Esophagus squamous epithelium (tissue), 5 donors: ENCODE measurements at regions not wholly inside any gene's neighbourhood (a gene's known extent, or its start where the extent isn't known, plus 50 kb on each side); places are given as distances from the start of the nearest gene placed in this dataset.

Source experiments
- DNase-seq: peaks from one replicate; lab custom pipeline; 2025; lab: John Stamatoyannopoulos, UW
- H3K27ac ChIP-seq, 4 donors: fragments of 200-600 bp; sonication (generic); one replicate each; pipeline ENCODE4 v1.5.1; 2016 to 2019; ENCODE audit warnings: mild to moderate bottlenecking in 1 of 4
- H3K27me3 ChIP-seq, 4 donors: fragments of 200-600 bp; sonication (generic); 1 replicate in 3 of 4; 2 replicates in 1 of 4; pipeline versions ENCODE4 v1.5.1 to v1.6.0; 2017 to 2021; ENCODE audit warnings: antibody characterized with exemption in 1 of 4
- H3K36me3 ChIP-seq, 3 donors: fragments of 200-600 bp; sonication (generic); one replicate each; pipeline ENCODE4 v1.5.1; 2016 to 2019
- H3K4me1 ChIP-seq, 3 donors: fragments of 200-600 bp; sonication (generic); one replicate each; pipeline ENCODE4 v1.5.1; 2017 to 2019
- H3K4me3 ChIP-seq, 4 donors: fragments of 200-600 bp; sonication (generic); 1 replicate in 3 of 4; 2 replicates in 1 of 4; pipeline ENCODE4 v1.5.1; 2016 to 2019; ENCODE audit warnings: mild to moderate bottlenecking in 2 of 4, moderate library complexity in 1 of 4
- H3K9me3 ChIP-seq, 3 donors: fragments of 200-600 bp; sonication (generic); one replicate each; pipeline ENCODE4 v1.5.1; 2016 to 2019
- POLR2A ChIP-seq, 4 donors: fragments of 450-650 bp; IDR thresholded peaks; one replicate each; pipeline ENCODE4 v1.6.1; 2017; ENCODE audit warnings: antibody characterized with exemption in 4 of 4, mild to moderate bottlenecking in 4 of 4, moderate library complexity in 3 of 4
- WGBS, 2 donors: methylation state at CpG; one replicate each; pipeline ENCODE4 v1.1.5; 2018; 5-methylcytosine and 5-hydroxymethylcytosine counted together
- intact Hi-C: fragments of 100-400 bp; cut with DNase I; formaldehyde crosslinking; loops from one replicate; pipeline ENCODE4 v1.15.0; 2022
- TF ChIP-seq, protein P1 (sequence below), 6 experiments: fragments of 450-650 bp in 4 of 6; fragments of 200-600 bp in 2 of 6; sonication (generic) in 2 of 6; IDR thresholded peaks; one replicate each; pipeline ENCODE4 v1.5.1; 2016 to 2019; ENCODE audit warnings: antibody characterized with exemption in 6 of 6, mild to moderate bottlenecking in 4 of 6, moderate library complexity in 4 of 6
- donor health status: DM: yes; HTN: yes; CAD: no.

DNA sequence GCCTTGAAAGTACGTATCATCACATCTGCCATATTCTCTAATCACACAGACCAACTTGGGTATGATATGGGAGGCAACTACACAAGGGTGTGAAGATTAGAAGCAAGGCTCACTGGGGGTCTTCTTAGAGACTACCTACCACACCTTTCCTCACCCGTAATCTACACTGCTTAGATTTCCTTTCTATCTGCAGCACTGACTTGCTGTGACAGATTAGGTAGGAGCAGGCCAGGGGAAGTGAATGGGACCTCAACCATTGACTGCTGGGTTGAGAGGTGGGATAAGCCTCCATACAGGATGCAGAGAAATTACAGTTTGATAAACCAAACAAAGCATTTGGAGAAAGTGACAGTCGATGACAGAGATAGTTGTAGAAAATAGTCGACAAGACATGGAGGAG is 119.0 kb upstream of the SERPINE2 start:
- Histone ChIP-seq H3K4me3 (no peak overlapping the region), H3K9me3 (no peaks in the 10 kb centered on the region), H3K36me3 (no peaks in the 10 kb centered on the region), H3K27me3 (no peaks in the 10 kb centered on the region), H3K27ac (no peak overlapping the region), H3K4me1 (peaks cover 0 to 14% (median 5%) of the 10 kb centered on the region in 3 donors)
- no peak for DNase-seq
- no peak for TF ChIP-seq POLR2A (IDR thresholded peaks at IDR 0.05)
- TF ChIP-seq, protein P1, sequence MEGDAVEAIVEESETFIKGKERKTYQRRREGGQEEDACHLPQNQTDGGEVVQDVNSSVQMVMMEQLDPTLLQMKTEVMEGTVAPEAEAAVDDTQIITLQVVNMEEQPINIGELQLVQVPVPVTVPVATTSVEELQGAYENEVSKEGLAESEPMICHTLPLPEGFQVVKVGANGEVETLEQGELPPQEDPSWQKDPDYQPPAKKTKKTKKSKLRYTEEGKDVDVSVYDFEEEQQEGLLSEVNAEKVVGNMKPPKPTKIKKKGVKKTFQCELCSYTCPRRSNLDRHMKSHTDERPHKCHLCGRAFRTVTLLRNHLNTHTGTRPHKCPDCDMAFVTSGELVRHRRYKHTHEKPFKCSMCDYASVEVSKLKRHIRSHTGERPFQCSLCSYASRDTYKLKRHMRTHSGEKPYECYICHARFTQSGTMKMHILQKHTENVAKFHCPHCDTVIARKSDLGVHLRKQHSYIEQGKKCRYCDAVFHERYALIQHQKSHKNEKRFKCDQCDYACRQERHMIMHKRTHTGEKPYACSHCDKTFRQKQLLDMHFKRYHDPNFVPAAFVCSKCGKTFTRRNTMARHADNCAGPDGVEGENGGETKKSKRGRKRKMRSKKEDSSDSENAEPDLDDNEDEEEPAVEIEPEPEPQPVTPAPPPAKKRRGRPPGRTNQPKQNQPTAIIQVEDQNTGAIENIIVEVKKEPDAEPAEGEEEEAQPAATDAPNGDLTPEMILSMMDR (IDR thresholded peaks at IDR 0.05), result no peak
- intact Hi-C loops, result no loop called here
- WGBS, 2 donors, result 90 to 95% methylated on average over 4 of the region's 4 CpGs

DNA sequence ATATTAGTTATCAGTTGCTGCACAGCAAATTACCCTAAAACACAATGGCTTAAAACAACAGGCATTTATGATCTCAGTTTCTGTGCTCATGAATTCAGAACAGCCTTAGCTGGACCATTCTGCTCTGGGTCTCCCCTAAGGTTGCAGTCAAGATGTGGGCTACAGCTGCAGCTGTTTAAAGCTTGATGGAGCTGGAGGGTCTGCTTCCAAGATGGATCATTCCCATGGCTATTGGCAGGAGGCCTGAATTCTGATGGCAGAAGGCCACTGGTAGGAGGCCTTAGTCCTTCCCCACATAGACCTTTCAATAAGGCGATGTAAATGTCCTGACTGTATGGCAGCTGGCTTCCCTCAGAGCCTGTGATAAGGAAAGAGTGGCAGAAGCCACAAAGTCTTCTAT is 118.6 kb upstream of the SERPINE2 start:
- WGBS, 2 donors, result 71% methylated on average over 1 of the region's 1 CpG; no CpG with 5 or more reads in 1 of the 2 donors
- Histone ChIP-seq H3K9me3 (no peaks in the 10 kb centered on the region), H3K36me3 (no peaks in the 10 kb centered on the region), H3K4me3 (no peak overlapping the region), H3K4me1 (peaks cover 0 to 13% (median 5%) of the 10 kb centered on the region in 3 donors), H3K27me3 (no peaks in the 10 kb centered on the region), H3K27ac (no peak overlapping the region)
- DNase-seq, result no peak
- intact Hi-C loops, result no loop called here
- no peak for TF ChIP-seq POLR2A (IDR thresholded peaks at IDR 0.05)
- TF ChIP-seq, protein P1 (IDR thresholded peaks at IDR 0.05), result no peak

DNA sequence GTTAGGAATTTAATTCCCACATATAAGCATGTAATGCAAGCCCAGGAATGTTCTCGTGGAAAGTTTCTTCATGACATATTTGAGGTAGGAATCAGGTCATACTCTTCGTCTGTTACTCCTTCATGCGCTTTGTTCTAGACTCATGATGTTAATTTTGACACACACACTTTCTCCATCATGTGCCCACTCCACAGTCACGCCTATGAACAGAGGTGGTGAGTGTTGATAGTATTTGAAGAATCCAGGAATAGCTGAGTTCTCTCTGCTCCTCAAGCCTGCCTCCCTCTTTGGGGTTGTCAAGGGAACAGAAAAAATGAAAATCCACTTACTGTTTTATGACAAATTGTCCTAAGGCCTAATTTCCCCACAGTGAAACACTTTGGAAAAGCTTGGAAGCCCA is 117.3 kb upstream of the SERPINE2 start:
- intact Hi-C loops, result no loop called here
- WGBS, 2 donors, result 85 to 86% methylated on average over 4 of the region's 4 CpGs

DNA sequence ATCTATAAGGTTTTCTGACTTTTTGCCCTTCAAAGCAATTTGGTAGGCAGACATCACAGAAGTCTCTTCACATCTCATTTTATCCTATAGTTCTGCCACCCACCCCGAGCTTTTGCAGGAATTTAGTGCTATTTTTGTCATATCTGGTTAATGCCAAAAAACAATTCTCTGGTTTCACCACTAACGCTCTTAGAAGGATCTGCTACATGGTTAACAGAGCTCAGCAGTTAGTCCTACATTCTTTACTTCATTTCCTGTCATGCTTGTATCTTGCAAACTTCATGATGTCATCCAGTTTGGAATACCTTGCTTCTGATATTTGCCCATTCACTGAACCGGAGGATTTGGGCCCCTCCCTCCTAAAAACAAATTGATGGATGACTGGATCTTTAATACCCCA is 116.8 kb upstream of the SERPINE2 start:
- TF ChIP-seq POLR2A (IDR thresholded peaks at IDR 0.05), result no peak
- TF ChIP-seq, protein P1 (IDR thresholded peaks at IDR 0.05), result no peak
- H3K27ac ChIP-seq, result no peak overlapping the region
- H3K9me3 ChIP-seq, result no peaks in the 10 kb centered on the region
- H3K4me1 ChIP-seq, result peaks cover 0 to 7% (median 0%) of the 10 kb centered on the region in 3 donors
- WGBS, 2 donors, result 67 to 74% methylated on average over 3 of the region's 3 CpGs
- no peak overlapping the region for H3K4me3 ChIP-seq
- intact Hi-C loops, result no loop called here
- DNase-seq, result no peak
- no peaks in the 10 kb centered on the region for H3K36me3 ChIP-seq
- H3K27me3 ChIP-seq, result no peaks in the 10 kb centered on the region

More for the DNA sequence above, 117.3 kb upstream of the SERPINE2 start:
- Histone ChIP-seq H3K27me3 (no peaks in the 10 kb centered on the region), H3K9me3 (no peaks in the 10 kb centered on the region), H3K4me1 (peaks cover 0 to 12% (median 4%) of the 10 kb centered on the region in 3 donors), H3K4me3 (no peak overlapping the region), H3K36me3 (no peaks in the 10 kb centered on the region), H3K27ac (no peak overlapping the region)
- DNase-seq, result no peak
- no peak for TF ChIP-seq POLR2A (IDR thresholded peaks at IDR 0.05)
- TF ChIP-seq, protein P1 (IDR thresholded peaks at IDR 0.05), result no peak

DNA sequence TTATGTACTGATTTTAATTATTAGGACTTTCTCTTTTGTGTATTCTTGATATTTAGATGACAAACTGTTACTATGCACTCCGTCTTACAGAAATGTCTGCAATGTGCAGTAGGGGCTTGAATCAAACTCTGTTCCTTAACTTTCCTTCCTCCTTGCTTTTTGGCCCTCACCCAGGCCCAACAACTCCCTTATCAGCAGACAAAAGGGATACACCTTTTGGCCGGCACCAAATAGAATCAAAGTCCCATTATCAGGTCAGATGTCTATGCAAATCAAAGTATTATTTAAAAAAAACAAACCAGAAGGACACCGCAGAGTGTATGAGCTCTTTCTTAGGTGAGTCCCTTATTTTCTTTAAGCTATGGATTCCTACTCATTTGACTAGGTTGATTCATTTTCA is 116.3 kb upstream of the SERPINE2 start:
- H3K27me3 ChIP-seq, result no peaks in the 10 kb centered on the region

More for the DNA sequence above, 116.3 kb upstream of the SERPINE2 start:
- intact Hi-C loops, result no loop called here
- no peaks in the 10 kb centered on the region for H3K9me3 ChIP-seq
- H3K4me3 ChIP-seq, result no peak overlapping the region
- H3K36me3 ChIP-seq, result no peaks in the 10 kb centered on the region
- WGBS, 2 donors, result 90 to 92% methylated on average over 3 of the region's 3 CpGs
- DNase-seq, result no peak
- no peak overlapping the region for H3K27ac ChIP-seq
- TF ChIP-seq, protein P1 (IDR thresholded peaks at IDR 0.05), result no peak
- TF ChIP-seq POLR2A (IDR thresholded peaks at IDR 0.05), result no peak
- peaks cover 0 to 2% (median 0%) of the 10 kb centered on the region in 3 donors for H3K4me1 ChIP-seq
